ENCODE measurements at regions not wholly inside any gene's neighbourhood (a gene's known extent, or its start where the extent isn't known, plus 50 kb on each side); places are given as distances from the start of the nearest gene placed in this dataset.

GRCh38 chrX:129193357-129193756 is 329.9 kb downstream of the SMARCA1 start:
- Histone ChIP-seq H3K9me3 (replicated peaks; ENCODE audit: control insufficient read depth, low read depth, low read length) (no peaks in the 10 kb centered on the region), H3K4me1 (ENCODE audit: control insufficient read depth, insufficient read depth, low read length) (no peaks in the 10 kb centered on the region), H3K4me3 (ENCODE audit: low read length) (no peak overlapping the region), H3K36me3 (ENCODE audit: control insufficient read depth, insufficient read depth, low read length) (no peaks in the 10 kb centered on the region), H3K27ac (ENCODE audit: low read length) (no peak overlapping the region), H3K27me3 (ENCODE audit: control insufficient read depth, insufficient read depth, low read length) (no peaks in the 10 kb centered on the region)
- 31% methylated on average over 3 of the region's 4 CpGs for WGBS (ENCODE audit: insufficient coverage)
- DNase-seq: no peak

GRCh38 chrX:129188231-129188630 is 335.1 kb downstream of the SMARCA1 start:
- no peak overlapping the region for H3K27ac ChIP-seq (ENCODE audit: low read length)
- H3K4me3 ChIP-seq (ENCODE audit: low read length): no peak overlapping the region
- H3K9me3 ChIP-seq (replicated peaks; ENCODE audit: control insufficient read depth, low read depth, low read length): no peaks in the 10 kb centered on the region
- no peaks in the 10 kb centered on the region for H3K36me3 ChIP-seq (ENCODE audit: control insufficient read depth, insufficient read depth, low read length)
- H3K4me1 ChIP-seq (ENCODE audit: control insufficient read depth, insufficient read depth, low read length): no peaks in the 10 kb centered on the region
- no peaks in the 10 kb centered on the region for H3K27me3 ChIP-seq (ENCODE audit: control insufficient read depth, insufficient read depth, low read length)
- WGBS (ENCODE audit: insufficient coverage): 51% methylated on average over 4 of the region's 6 CpGs
- DNase-seq: no peak

- no peak overlapping the region for H3K4me3 ChIP-seq (ENCODE audit: low read length)
- H3K36me3 ChIP-seq (ENCODE audit: control insufficient read depth, insufficient read depth, low read length): no peaks in the 10 kb centered on the region
- H3K27ac ChIP-seq (ENCODE audit: low read length): no peak overlapping the region
- DNase-seq: no peak
- no peaks in the 10 kb centered on the region for H3K27me3 ChIP-seq (ENCODE audit: control insufficient read depth, insufficient read depth, low read length)
- H3K9me3 ChIP-seq (replicated peaks; ENCODE audit: control insufficient read depth, low read depth, low read length): no peaks in the 10 kb centered on the region
- H3K4me1 ChIP-seq (ENCODE audit: control insufficient read depth, insufficient read depth, low read length): no peaks in the 10 kb centered on the region
Measured at GRCh38 chrX:129176710-129177109, 346.6 kb downstream of the SMARCA1 start.

GRCh38 chrX:129161108-129161507 is 362.2 kb downstream of the SMARCA1 start:
- H3K4me3 ChIP-seq (ENCODE audit: low read length): no peak overlapping the region
- H3K36me3 ChIP-seq (ENCODE audit: control insufficient read depth, insufficient read depth, low read length): no peaks in the 10 kb centered on the region
- peaks cover 2% of the 10 kb centered on the region for H3K9me3 ChIP-seq (replicated peaks; ENCODE audit: control insufficient read depth, low read depth, low read length)
- no peak overlapping the region for H3K27ac ChIP-seq (ENCODE audit: low read length)
- H3K27me3 ChIP-seq (ENCODE audit: control insufficient read depth, insufficient read depth, low read length): no peaks in the 10 kb centered on the region
- DNase-seq: no peak
- H3K4me1 ChIP-seq (ENCODE audit: control insufficient read depth, insufficient read depth, low read length): no peaks in the 10 kb centered on the region

- no peak overlapping the region for H3K27ac ChIP-seq (ENCODE audit: low read length)
- no peaks in the 10 kb centered on the region for H3K27me3 ChIP-seq (ENCODE audit: control insufficient read depth, insufficient read depth, low read length)
- peaks cover 2% of the 10 kb centered on the region for H3K9me3 ChIP-seq (replicated peaks; ENCODE audit: control insufficient read depth, low read depth, low read length)
- no peak overlapping the region for H3K4me3 ChIP-seq (ENCODE audit: low read length)
- H3K36me3 ChIP-seq (ENCODE audit: control insufficient read depth, insufficient read depth, low read length): no peaks in the 10 kb centered on the region
- no peaks in the 10 kb centered on the region for H3K4me1 ChIP-seq (ENCODE audit: control insufficient read depth, insufficient read depth, low read length)
- DNase-seq: no peak
- WGBS (ENCODE audit: insufficient coverage): 83% methylated on average over 1 of the region's 2 CpGs
Measured at GRCh38 chrX:129158505-129158904, 364.8 kb downstream of the SMARCA1 start.

- no peaks in the 10 kb centered on the region for H3K9me3 ChIP-seq (replicated peaks; ENCODE audit: control insufficient read depth, low read depth, low read length)
- 50% methylated on average over 1 of the region's 5 CpGs for WGBS (ENCODE audit: insufficient coverage)
- H3K27me3 ChIP-seq (ENCODE audit: control insufficient read depth, insufficient read depth, low read length): no peaks in the 10 kb centered on the region
- no peaks in the 10 kb centered on the region for H3K4me1 ChIP-seq (ENCODE audit: control insufficient read depth, insufficient read depth, low read length)
- DNase-seq: no peak
- no peaks in the 10 kb centered on the region for H3K36me3 ChIP-seq (ENCODE audit: control insufficient read depth, insufficient read depth, low read length)
- H3K4me3 ChIP-seq (ENCODE audit: low read length): no peak overlapping the region
- no peak overlapping the region for H3K27ac ChIP-seq (ENCODE audit: low read length)
Measured at GRCh38 chrX:129145840-129146272, 377.4 kb downstream of the SMARCA1 start.

GRCh38 chrX:129145385-129145784 is 377.9 kb downstream of the SMARCA1 start:
- Histone ChIP-seq H3K4me1 (ENCODE audit: control insufficient read depth, insufficient read depth, low read length) (no peaks in the 10 kb centered on the region), H3K36me3 (ENCODE audit: control insufficient read depth, insufficient read depth, low read length) (no peaks in the 10 kb centered on the region), H3K27me3 (ENCODE audit: control insufficient read depth, insufficient read depth, low read length) (no peaks in the 10 kb centered on the region), H3K4me3 (ENCODE audit: low read length) (no peak overlapping the region), H3K27ac (ENCODE audit: low read length) (no peak overlapping the region), H3K9me3 (replicated peaks; ENCODE audit: control insufficient read depth, low read depth, low read length) (no peaks in the 10 kb centered on the region)
- DNase-seq: no peak
- WGBS (ENCODE audit: insufficient coverage): no CpG with 5 or more reads among the region's 2 CpGs

- 51% methylated on average over 3 of the region's 6 CpGs for WGBS (ENCODE audit: insufficient coverage)
Measured at GRCh38 chrX:129144172-129145038, 378.9 kb downstream of the SMARCA1 start.

GRCh38 chrX:129139837-129140598 is 383.3 kb downstream of the SMARCA1 start:
- H3K36me3 ChIP-seq (ENCODE audit: control insufficient read depth, insufficient read depth, low read length): no peaks in the 10 kb centered on the region
- H3K27me3 ChIP-seq (ENCODE audit: control insufficient read depth, insufficient read depth, low read length): peaks cover 2% of the 10 kb centered on the region
- no peaks in the 10 kb centered on the region for H3K9me3 ChIP-seq (replicated peaks; ENCODE audit: control insufficient read depth, low read depth, low read length)
- H3K27ac ChIP-seq (ENCODE audit: low read length): no peak overlapping the region
- no peaks in the 10 kb centered on the region for H3K4me1 ChIP-seq (ENCODE audit: control insufficient read depth, insufficient read depth, low read length)
- no peak overlapping the region for H3K4me3 ChIP-seq (ENCODE audit: low read length)
- no peak for DNase-seq

More at GRCh38 chrX:129144172-129145038, 378.9 kb downstream of the SMARCA1 start:
- Histone ChIP-seq H3K4me3 (ENCODE audit: low read length) (no peak overlapping the region), H3K36me3 (ENCODE audit: control insufficient read depth, insufficient read depth, low read length) (no peaks in the 10 kb centered on the region), H3K27me3 (ENCODE audit: control insufficient read depth, insufficient read depth, low read length) (no peaks in the 10 kb centered on the region), H3K9me3 (replicated peaks; ENCODE audit: control insufficient read depth, low read depth, low read length) (no peaks in the 10 kb centered on the region), H3K27ac (ENCODE audit: low read length) (no peak overlapping the region), H3K4me1 (ENCODE audit: control insufficient read depth, insufficient read depth, low read length) (no peaks in the 10 kb centered on the region)
- DNase-seq: no peak

GRCh38 chrX:129125122-129125914 is 398.0 kb downstream of the SMARCA1 start:
- Histone ChIP-seq H3K4me3 (ENCODE audit: low read length) (no peak overlapping the region), H3K27ac (ENCODE audit: low read length) (no peak overlapping the region), H3K27me3 (ENCODE audit: control insufficient read depth, insufficient read depth, low read length) (no peaks in the 10 kb centered on the region), H3K36me3 (ENCODE audit: control insufficient read depth, insufficient read depth, low read length) (no peaks in the 10 kb centered on the region), H3K4me1 (ENCODE audit: control insufficient read depth, insufficient read depth, low read length) (no peaks in the 10 kb centered on the region), H3K9me3 (replicated peaks; ENCODE audit: control insufficient read depth, low read depth, low read length) (no peaks in the 10 kb centered on the region)
- 56% methylated on average over 2 of the region's 6 CpGs for WGBS (ENCODE audit: insufficient coverage)
- no peak for DNase-seq
